WI38 (cell line): ENCODE measurements at regions not wholly inside any gene's neighbourhood (a gene's known extent, or its start where the extent isn't known, plus 50 kb on each side); places are given as distances from the start of the nearest gene placed in this dataset.

Source experiments
- H3K4me3 ChIP-seq: 2 replicates; pipeline ENCODE4 v1.5.1; 2011; ENCODE audit warnings: low read depth, mild to moderate bottlenecking, control low read depth, low read length
- CTCF ChIP-seq: IDR thresholded peaks from 2 replicates; pipeline ENCODE4 v1.5.1; 2012; ENCODE audit warnings: low read depth, mild to moderate bottlenecking, control low read depth, low read length

- no peak for TF ChIP-seq CTCF
- no peak overlapping the region for H3K4me3 ChIP-seq
Measured at GRCh38 chr10:131531265-131532190, 220.0 kb upstream of the TCERG1L start.

- H3K4me3 ChIP-seq = no peak overlapping the region
- TF ChIP-seq CTCF = no peak
Measured at GRCh38 chr10:131532291-131532690, 220.8 kb upstream of the TCERG1L start.

GRCh38 chr10:131532745-131533341, 221.3 kb upstream of the TCERG1L start:
- no peak for TF ChIP-seq CTCF
- H3K4me3 ChIP-seq = no peak overlapping the region

GRCh38 chr10:131533846-131534526, 222.5 kb upstream of the TCERG1L start:
- H3K4me3 ChIP-seq = no peak overlapping the region
- TF ChIP-seq CTCF = no peak

GRCh38 chr10:131534836-131535235, 223.3 kb upstream of the TCERG1L start:
- no peak overlapping the region for H3K4me3 ChIP-seq
- no peak for TF ChIP-seq CTCF

- no peak for TF ChIP-seq CTCF
- no peak overlapping the region for H3K4me3 ChIP-seq
Measured at GRCh38 chr10:131536676-131537075, 225.2 kb upstream of the TCERG1L start.
